Endothelial cell of umbilical vein (primary cell): ENCODE measurements at regions not wholly inside any gene's neighbourhood (a gene's known extent, or its start where the extent isn't known, plus 50 kb on each side); places are given as distances from the start of the nearest gene placed in this dataset.

Experiments used
- BruUV-seq: library from RNA; stranded (reverse); fragments of 400-500 nt; replicated peaks from 2 replicates; lab custom pipeline; 2021; lab: Mats Ljungman, UMichigan
- CTCF ChIA-PET: fragments of 300-600, 350-600 bp; sonication (Branson Sonifier 250); formaldehyde crosslinking; loops from one replicate; lab custom pipeline; 2021; ENCODE audit warnings: antibody characterized with exemption, inconsistent platforms; lab: Charles Lee
- POLR2A ChIA-PET: fragments of 300-600, 350-600 bp; sonication (Branson Sonifier 250); formaldehyde crosslinking; loops from one replicate; lab custom pipeline; 2021; ENCODE audit warnings: antibody characterized with exemption, inconsistent platforms; lab: Charles Lee
- DNase-seq: peaks from one replicate; pipeline ENCODE4 v3.0.0-alpha.2; 2011; ENCODE audit warnings: low read depth, low spot score
- FAIRE-seq: peaks from 2 replicates; lab custom pipeline; 2011; peaks lifted over from hg19 to GRCh38; lab: Jason Lieb, UNC
- H2AFZ ChIP-seq: 2 replicates; pipeline ENCODE4 v1.6.0; 2012; ENCODE audit warnings: low read depth, low read length, control low read depth, inconsistent platforms
- H3K27ac ChIP-seq: 2 replicates; pipeline ENCODE4 v1.5.1; 2011; ENCODE audit warnings: low read depth, mild to moderate bottlenecking, control low read depth, low read length, moderate library complexity; ENCODE audit not compliant: insufficient read depth
- H3K27me3 ChIP-seq, 2 experiments: 2 replicates each; pipeline versions ENCODE4 v1.6.0 to v1.6.1; 2011; ENCODE audit warnings: low read length in 2 of 2, mixed read lengths in 1 of 2; ENCODE audit not compliant: control insufficient read depth in 2 of 2, insufficient read depth in 2 of 2
- H3K36me3 ChIP-seq, 2 experiments: 2 replicates in 1 of 2; 3 replicates in 1 of 2; pipeline ENCODE4 v1.5.1; 2011; ENCODE audit warnings: low read length in 2 of 2, mild to moderate bottlenecking in 1 of 2, moderate library complexity in 1 of 2; ENCODE audit not compliant: control insufficient read depth in 2 of 2, insufficient read depth in 2 of 2; ENCODE audit errors: extremely low read depth in 1 of 2
- H3K4me1 ChIP-seq: 3 replicates; pipeline ENCODE4 v1.5.1; 2011; ENCODE audit warnings: mild to moderate bottlenecking, low read length; ENCODE audit not compliant: control insufficient read depth, insufficient read depth; ENCODE audit errors: extremely low read depth
- H3K4me2 ChIP-seq: 2 replicates; pipeline ENCODE4 v1.6.1; 2011; ENCODE audit warnings: low read length, control low read depth, mixed read lengths; ENCODE audit not compliant: insufficient read depth
- H3K4me3 ChIP-seq, 3 experiments: fragments of 200-600 bp in 1 of 3; sonication (generic), shearing (Covaris generic) in 1 of 3; replicated peaks in 1 of 3; 2 replicates each; pipeline ENCODE4 v1.5.1; 2011 to 2016; ENCODE audit warnings: control low read depth in 3 of 3, low read length in 3 of 3, mild to moderate bottlenecking in 2 of 3, inconsistent platforms in 1 of 3, low read depth in 1 of 3, moderate library complexity in 1 of 3; ENCODE audit not compliant: insufficient read depth in 1 of 3
- H3K79me2 ChIP-seq: 2 replicates; pipeline ENCODE4 v1.6.0; 2012; ENCODE audit warnings: low read length, inconsistent platforms; ENCODE audit not compliant: control insufficient read depth, insufficient read depth
- H3K9ac ChIP-seq: replicated peaks from 2 replicates; pipeline ENCODE3; 2011; ENCODE audit warnings: low read length, control low read depth; ENCODE audit not compliant: insufficient read depth; ENCODE audit errors: extremely low read depth
- H3K9me1 ChIP-seq: replicated peaks from 3 replicates; pipeline ENCODE4 v1.6.0; 2011; ENCODE audit warnings: mild to moderate bottlenecking, low read length; ENCODE audit not compliant: control insufficient read depth, insufficient read depth; ENCODE audit errors: extremely low read depth
- H3K9me3 ChIP-seq: replicated peaks from 2 replicates; pipeline ENCODE4 v1.5.1; 2012; ENCODE audit warnings: low read length, inconsistent platforms; ENCODE audit not compliant: control insufficient read depth, insufficient read depth
- H4K20me1 ChIP-seq: replicated peaks from 2 replicates; pipeline ENCODE3; 2011; ENCODE audit warnings: mild to moderate bottlenecking, low read length; ENCODE audit not compliant: control insufficient read depth, insufficient read depth; ENCODE audit errors: extremely low read depth
- CTCF ChIP-seq, 2 donors: IDR thresholded peaks; 1 replicate in 1 of 2; 2 replicates in 1 of 2; pipeline ENCODE4 v1.5.1; 2011; ENCODE audit warnings: low read length in 2 of 2, mild to moderate bottlenecking in 2 of 2, moderate library complexity in 2 of 2, control low read depth in 1 of 2, inconsistent platforms in 1 of 2, low read depth in 1 of 2; ENCODE audit not compliant: insufficient read depth in 1 of 2; ENCODE audit errors: extremely low read depth in 1 of 2
- EZH2 ChIP-seq: IDR thresholded peaks from 2 replicates; pipeline ENCODE4 v1.6.1; 2012; ENCODE audit warnings: borderline replicate concordance, low read depth, mild to moderate bottlenecking, moderate library complexity, low read length, inconsistent platforms; ENCODE audit not compliant: severe bottlenecking
- FOS ChIP-seq: IDR thresholded peaks from 2 replicates; pipeline ENCODE4 v1.6.1; 2011; ENCODE audit warnings: mild to moderate bottlenecking, low read length, moderate library complexity, borderline replicate concordance; ENCODE audit not compliant: insufficient read depth
- GATA2 ChIP-seq: IDR thresholded peaks from 2 replicates; pipeline ENCODE4 v1.7.0; 2011; ENCODE audit warnings: low read depth, mild to moderate bottlenecking, moderate library complexity, mixed read lengths, low read length; ENCODE audit not compliant: insufficient read length, insufficient read depth
- JUN ChIP-seq: IDR thresholded peaks from 2 replicates; pipeline ENCODE4 v1.6.1; 2011; ENCODE audit warnings: borderline replicate concordance, low read depth; ENCODE audit not compliant: insufficient read length, insufficient read depth
- MYC ChIP-seq: IDR thresholded peaks from one replicate; pipeline ENCODE4 v1.6.1; 2011; ENCODE audit warnings: mild to moderate bottlenecking, low read depth, low read length
- POLR2A ChIP-seq: IDR thresholded peaks from 2 replicates; pipeline ENCODE4 v1.6.1; 2012; ENCODE audit warnings: low read depth, mild to moderate bottlenecking, control low read depth, low read length
- POLR2AphosphoS5 ChIP-seq: IDR thresholded peaks from 2 replicates; pipeline ENCODE4 v1.6.1; 2012; ENCODE audit warnings: low read depth, mild to moderate bottlenecking, control low read depth, low read length, moderate library complexity; ENCODE audit not compliant: insufficient read depth
- dilution Hi-C: fragments of 300-500 bp; cut with MboI; formaldehyde crosslinking; loops from one replicate; pipeline ENCODE4 v1.15.0; 2019; ENCODE audit warnings: low sequenced_read_pairs; ENCODE audit not compliant: extremely low pct_ligation_motif_present
- intact Hi-C: fragments of 100-400 bp; cut with micrococcal nuclease; formaldehyde crosslinking; loops from one replicate; pipeline ENCODE4 v1.10.0; 2022
- TF ChIP-seq, protein P1 (sequence below): IDR thresholded peaks from 2 replicates; pipeline ENCODE4 v1.6.1; 2011; ENCODE audit not compliant: insufficient read depth, insufficient read length

- H3K9me1 ChIP-seq = no peaks in the 10 kb centered on the region
- CTCF ChIA-PET = interaction anchor here (1.5 kb wide), 1 partner anchor 12 kb away, joined by 5 read pairs; no protein-coding TSS in a partner anchor
- no peak overlapping the region for H3K27ac ChIP-seq
- H3K4me1 ChIP-seq = no peaks in the 10 kb centered on the region
- H3K79me2 ChIP-seq = no peaks in the 10 kb centered on the region
- no peaks in the 10 kb centered on the region for H4K20me1 ChIP-seq
- no peak for TF ChIP-seq CTCF (IDR thresholded peaks at IDR 0.05; ENCODE audit: extremely low read depth in 1 of 2, insufficient read depth in 1 of 2, low read depth in 1 of 2, low read length in 2 of 2)
- no peak for TF ChIP-seq EZH2
- no peak for TF ChIP-seq GATA2
- TF ChIP-seq, protein P1, sequence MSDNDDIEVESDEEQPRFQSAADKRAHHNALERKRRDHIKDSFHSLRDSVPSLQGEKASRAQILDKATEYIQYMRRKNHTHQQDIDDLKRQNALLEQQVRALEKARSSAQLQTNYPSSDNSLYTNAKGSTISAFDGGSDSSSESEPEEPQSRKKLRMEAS = no peak
- no peak for TF ChIP-seq JUN
- TF ChIP-seq POLR2A = no peak
- no peak for TF ChIP-seq POLR2AphosphoS5
- no peak for TF ChIP-seq FOS
- no peak for TF ChIP-seq MYC
- peaks cover 3% of the 10 kb centered on the region for H3K9me3 ChIP-seq
- no peak overlapping the region for H3K4me3 ChIP-seq
- H3K27me3 ChIP-seq = no peaks in the 10 kb centered on the region
- H3K36me3 ChIP-seq = no peaks in the 10 kb centered on the region
- no peak for FAIRE-seq
- dilution Hi-C loops (no loop called here), intact Hi-C loops (no loop called here)
- no peak overlapping the region for H2AFZ ChIP-seq
- POLR2A ChIA-PET = no interaction called here
- DNase-seq = no peak
- no peak overlapping the region for H3K9ac ChIP-seq
- BruUV-seq = no TSS peak
- no peak overlapping the region for H3K4me2 ChIP-seq
These were observed 353.6 kb upstream of the ZNF717 start for GRCh38 chr3:76138921-76139320.
